ENCODE measurements at regions not wholly inside any gene's neighbourhood (a gene's known extent, or its start where the extent isn't known, plus 50 kb on each side); places are given as distances from the start of the nearest gene placed in this dataset.
"Not testable (repeated sequence)": the region's sequence is repeated elsewhere in the genome, so short reads cannot be mapped to it uniquely, and the experiment has no call there.

- Histone ChIP-seq H3K36me3 (ENCODE audit: insufficient read depth, low read length) (no peaks in the 10 kb centered on the region), H3K4me2 (ENCODE audit: insufficient read depth, low read length) (no peak overlapping the region), H3K27me3 (ENCODE audit: insufficient read depth, low read length, poor library complexity) (no peaks in the 10 kb centered on the region), H2AFZ (ENCODE audit: low read depth, low read length) (no peak overlapping the region), H3K4me3 (ENCODE audit: low read depth in 1 of 2, low read length in 2 of 2) (no peak overlapping the region), H3K4me1 (ENCODE audit: insufficient read depth, low read length) (no peaks in the 10 kb centered on the region), H3K27ac (ENCODE audit: low read length) (no peak overlapping the region), H3K9ac (ENCODE audit: low read depth, low read length) (no peak overlapping the region), H3K79me2 (ENCODE audit: insufficient read depth, low read length) (no peaks in the 10 kb centered on the region), H4K20me1 (ENCODE audit: insufficient read depth, low read length) (no peaks in the 10 kb centered on the region), H3K9me3 (ENCODE audit: insufficient read depth, low read length, severe bottlenecking) (no peaks in the 10 kb centered on the region)
- ATAC-seq (ENCODE audit: insufficient read depth, low read depth) (no peak), DNase-seq (no peak)
- TF ChIP-seq EZH2 (IDR thresholded peaks at IDR 0.05; ENCODE audit: borderline replicate concordance, low read depth, low read length, severe bottlenecking) (no peak), CTCF (IDR thresholded peaks at IDR 0.05; ENCODE audit: borderline replicate concordance, extremely low read depth, low read length, poor library complexity, severe bottlenecking) (no peak)
Measured at GRCh38 chr2:208783184-208783583, 376.6 kb downstream of the PTH2R start.

GRCh38 chr2:208784774-208785173 is 378.2 kb downstream of the PTH2R start:
- not testable (repeated sequence) for H2AFZ ChIP-seq (ENCODE audit: low read depth, low read length); H3K27me3 ChIP-seq (ENCODE audit: insufficient read depth, low read length, poor library complexity); H4K20me1 ChIP-seq (ENCODE audit: insufficient read depth, low read length); H3K4me2 ChIP-seq (ENCODE audit: insufficient read depth, low read length); H3K9ac ChIP-seq (ENCODE audit: low read depth, low read length); H3K79me2 ChIP-seq (ENCODE audit: insufficient read depth, low read length); H3K9me3 ChIP-seq (ENCODE audit: insufficient read depth, low read length, severe bottlenecking); H3K4me3 ChIP-seq (ENCODE audit: low read depth in 1 of 2, low read length in 2 of 2); ATAC-seq (ENCODE audit: insufficient read depth, low read depth); H3K36me3 ChIP-seq (ENCODE audit: insufficient read depth, low read length); DNase-seq; H3K4me1 ChIP-seq (ENCODE audit: insufficient read depth, low read length); H3K27ac ChIP-seq (ENCODE audit: low read length)

- Histone ChIP-seq H3K36me3 (ENCODE audit: insufficient read depth, low read length) (no peaks in the 10 kb centered on the region), H4K20me1 (ENCODE audit: insufficient read depth, low read length) (no peaks in the 10 kb centered on the region), H3K9ac (ENCODE audit: low read depth, low read length) (no peak overlapping the region), H2AFZ (ENCODE audit: low read depth, low read length) (no peak overlapping the region), H3K4me1 (ENCODE audit: insufficient read depth, low read length) (no peaks in the 10 kb centered on the region), H3K27me3 (ENCODE audit: insufficient read depth, low read length, poor library complexity) (no peaks in the 10 kb centered on the region), H3K4me2 (ENCODE audit: insufficient read depth, low read length) (no peak overlapping the region), H3K79me2 (ENCODE audit: insufficient read depth, low read length) (no peaks in the 10 kb centered on the region), H3K9me3 (ENCODE audit: insufficient read depth, low read length, severe bottlenecking) (no peaks in the 10 kb centered on the region), H3K4me3 (ENCODE audit: low read depth in 1 of 2, low read length in 2 of 2) (no peak overlapping the region), H3K27ac (ENCODE audit: low read length) (no peak overlapping the region)
- TF ChIP-seq EZH2 (IDR thresholded peaks at IDR 0.05; ENCODE audit: borderline replicate concordance, low read depth, low read length, severe bottlenecking) (no peak), CTCF (IDR thresholded peaks at IDR 0.05; ENCODE audit: borderline replicate concordance, extremely low read depth, low read length, poor library complexity, severe bottlenecking) (no peak)
- no peak for DNase-seq
- no peak for ATAC-seq (ENCODE audit: insufficient read depth, low read depth)
Measured at GRCh38 chr2:208791257-208791656, 384.7 kb downstream of the PTH2R start.

GRCh38 chr2:208792766-208793165 is 386.2 kb downstream of the PTH2R start:
- Histone ChIP-seq H3K9ac (ENCODE audit: low read depth, low read length) (no peak overlapping the region), H3K4me2 (ENCODE audit: insufficient read depth, low read length) (no peak overlapping the region), H2AFZ (ENCODE audit: low read depth, low read length) (no peak overlapping the region), H4K20me1 (ENCODE audit: insufficient read depth, low read length) (no peaks in the 10 kb centered on the region), H3K4me3 (ENCODE audit: low read depth in 1 of 2, low read length in 2 of 2) (no peak overlapping the region), H3K27me3 (ENCODE audit: insufficient read depth, low read length, poor library complexity) (no peaks in the 10 kb centered on the region), H3K36me3 (ENCODE audit: insufficient read depth, low read length) (no peaks in the 10 kb centered on the region), H3K79me2 (ENCODE audit: insufficient read depth, low read length) (no peaks in the 10 kb centered on the region), H3K27ac (ENCODE audit: low read length) (no peak overlapping the region), H3K4me1 (ENCODE audit: insufficient read depth, low read length) (no peaks in the 10 kb centered on the region), H3K9me3 (ENCODE audit: insufficient read depth, low read length, severe bottlenecking) (no peaks in the 10 kb centered on the region)
- TF ChIP-seq EZH2 (IDR thresholded peaks at IDR 0.05; ENCODE audit: borderline replicate concordance, low read depth, low read length, severe bottlenecking) (no peak), CTCF (IDR thresholded peaks at IDR 0.05; ENCODE audit: borderline replicate concordance, extremely low read depth, low read length, poor library complexity, severe bottlenecking) (no peak)
- no peak for DNase-seq
- no peak for ATAC-seq (ENCODE audit: insufficient read depth, low read depth)

Measured in DND-41 (cell line).